HCT116 (cell line): ENCODE measurements at regions not wholly inside any gene's neighbourhood (a gene's known extent, or its start where the extent isn't known, plus 50 kb on each side); places are given as distances from the start of the nearest gene placed in this dataset.

Experiments used
- ATAC-seq: fragments of 200-7000 bp; cut with Tn5 transposase; 2 replicates; pipeline ENCODE4 v1.9.1; 2020; ENCODE audit warnings: mild to moderate bottlenecking, moderate library complexity
- BruUV-seq: library from RNA; stranded (reverse); fragments of 400-500 nt; replicated peaks from 2 replicates; lab custom pipeline; 2021; lab: Mats Ljungman, UMichigan
- CTCF ChIA-PET: fragments of 300-600 bp; sonication (Branson Sonifier 250); formaldehyde crosslinking; loops from one replicate; lab custom pipeline; 2021; ENCODE audit warnings: antibody characterized with exemption; lab: Charles Lee
- POLR2A ChIA-PET: fragments of 300-600, 350-600 bp; sonication (Branson Sonifier 250); formaldehyde crosslinking; loops from one replicate; lab custom pipeline; 2021; ENCODE audit warnings: antibody characterized with exemption; lab: Charles Lee
- RAD21 ChIA-PET, 2 experiments: fragments of 300-600 bp; sonication (Branson Sonifier 250); formaldehyde crosslinking; loops; one replicate each; lab custom pipeline; 2023; ENCODE audit warnings: low total read pairs in 2 of 2; ENCODE audit not compliant: uncharacterized antibody in 2 of 2, unreplicated experiment in 2 of 2, low non-redundant PET in 1 of 2; lab: Charles Lee
- DNase-seq: peaks from one replicate; pipeline ENCODE4 v3.0.0-alpha.2; 2010; ENCODE audit warnings: low read depth, low spot score
- H2AFZ ChIP-seq: fragments of 200-600 bp; shearing (Covaris generic), sonication (generic); 2 replicates; pipeline ENCODE4 v1.6.1; 2017; ENCODE audit warnings: low read depth, mixed run types, mixed read lengths, antibody characterized with exemption, low read length; ENCODE audit not compliant: poor library complexity, severe bottlenecking
- H3K27ac ChIP-seq: 2 replicates; pipeline ENCODE4 v1.5.1; 2012; ENCODE audit warnings: low read depth, low read length
- H3K27me3 ChIP-seq: fragments of 200-600 bp; sonication (generic); 2 replicates; pipeline ENCODE4 v1.6.1; 2016; ENCODE audit warnings: mixed run types, low read length, mixed read lengths; ENCODE audit not compliant: insufficient read depth
- H3K36me3 ChIP-seq, 2 experiments: fragments of 200-500 bp in 1 of 2; fragments of 200-600 bp in 1 of 2; sonication (Bioruptor generic) in 1 of 2; sonication (generic) in 1 of 2; 2 replicates each; pipeline versions ENCODE4 v1.5.1 to v1.6.1; 2014 to 2016; ENCODE audit warnings: low read length in 2 of 2, inconsistent platforms in 1 of 2, mixed read lengths in 1 of 2, mixed run types in 1 of 2; ENCODE audit not compliant: insufficient read depth in 2 of 2, control insufficient read depth in 1 of 2
- H3K4me1 ChIP-seq, 2 experiments: fragments of 200-600 bp in 1 of 2; sonication (generic) in 1 of 2; 2 replicates each; pipeline versions ENCODE4 v1.5.1 to v1.6.1; 2012 to 2017; ENCODE audit warnings: low read length in 2 of 2, inconsistent platforms in 1 of 2, mild to moderate bottlenecking in 1 of 2, mixed read lengths in 1 of 2, mixed run types in 1 of 2, moderate library complexity in 1 of 2; ENCODE audit not compliant: insufficient read depth in 2 of 2, control insufficient read depth in 1 of 2
- H3K4me2 ChIP-seq: fragments of 200-600 bp; sonication (generic); 2 replicates; pipeline ENCODE4 v1.6.1; 2017; ENCODE audit warnings: mixed run types, low read length, mixed read lengths
- H3K4me3 ChIP-seq, 2 experiments: fragments of 200-600 bp in 1 of 2; sonication (generic) in 1 of 2; replicated peaks in 1 of 2; 2 replicates each; pipeline ENCODE4 v1.5.1; 2011 to 2016; ENCODE audit warnings: low read length in 2 of 2, control low read depth in 1 of 2, low read depth in 1 of 2, mild to moderate bottlenecking in 1 of 2, mixed read lengths in 1 of 2, mixed run types in 1 of 2
- H3K79me2 ChIP-seq: fragments of 200-600 bp; sonication (generic); 2 replicates; pipeline ENCODE4 v1.6.1; 2017; ENCODE audit warnings: mild to moderate bottlenecking, mixed run types, low read length, moderate library complexity, mixed read lengths; ENCODE audit not compliant: insufficient read depth
- H3K9ac ChIP-seq: fragments of 200-600 bp; sonication (generic); 2 replicates; pipeline ENCODE4 v1.6.1; 2016; ENCODE audit warnings: low read length, mixed read lengths
- H3K9me2 ChIP-seq: fragments of 200-600 bp; sonication (generic), shearing (Covaris generic); 2 replicates; pipeline ENCODE4 v1.6.1; 2017; ENCODE audit warnings: mixed run types, mild to moderate bottlenecking, moderate library complexity; ENCODE audit not compliant: insufficient read depth
- H3K9me3 ChIP-seq, 2 experiments: fragments of 200-500 bp in 1 of 2; fragments of 200-600 bp in 1 of 2; sonication (Bioruptor generic) in 1 of 2; sonication (generic) in 1 of 2; 2 replicates each; pipeline ENCODE4 v1.6.1; 2014 to 2017; ENCODE audit warnings: low read length in 2 of 2, mixed read lengths in 2 of 2, inconsistent platforms in 1 of 2, low read depth in 1 of 2, mild to moderate bottlenecking in 1 of 2, mixed run types in 1 of 2, moderate library complexity in 1 of 2; ENCODE audit not compliant: control insufficient read depth in 1 of 2, insufficient read depth in 1 of 2
- H4K20me1 ChIP-seq: fragments of 200-600 bp; sonication (generic), shearing (Covaris generic); 2 replicates; pipeline ENCODE4 v1.6.1; 2017; ENCODE audit warnings: mixed run types, mild to moderate bottlenecking, moderate library complexity; ENCODE audit not compliant: insufficient read depth
- CBX3 ChIP-seq: IDR thresholded peaks from 2 replicates; pipeline ENCODE4 v1.6.1; 2012; ENCODE audit warnings: low read depth
- CEBPB ChIP-seq: IDR thresholded peaks from 2 replicates; pipeline ENCODE4 v1.6.1; 2012; ENCODE audit warnings: low read depth
- JUND ChIP-seq: IDR thresholded peaks from 2 replicates; pipeline ENCODE4 v1.6.1; 2012
- RAD21 ChIP-seq: IDR thresholded peaks from 2 replicates; pipeline ENCODE4 v1.6.1; 2012; ENCODE audit warnings: low read depth, mild to moderate bottlenecking
- SRF ChIP-seq: IDR thresholded peaks from 2 replicates; pipeline ENCODE4 v1.6.1; 2012; ENCODE audit warnings: low read depth
- TCF7L2 ChIP-seq: IDR thresholded peaks from 2 replicates; pipeline ENCODE4 v1.7.0; 2011; ENCODE audit warnings: borderline replicate concordance, inconsistent platforms; ENCODE audit not compliant: insufficient read depth, insufficient read length; ENCODE audit errors: extremely low read depth
- intact Hi-C: fragments of 100-400 bp; cut with micrococcal nuclease; formaldehyde crosslinking; loops from 2 replicates; pipeline ENCODE4 v1.10.0; 2022
- TF ChIP-seq, protein P1 (sequence below), 3 experiments: fragments of 200-600 bp in 1 of 3; sonication (generic) in 1 of 3; IDR thresholded peaks in 2 of 3; conservative IDR thresholded peaks in 1 of 3; 2 replicates each; pipeline ENCODE4 v1.5.1; 2012 to 2017; ENCODE audit warnings: low read depth in 2 of 3, low read length in 2 of 3, antibody characterized with exemption in 1 of 3, borderline replicate concordance in 1 of 3, control low read depth in 1 of 3, mild to moderate bottlenecking in 1 of 3, mixed read lengths in 1 of 3, mixed run types in 1 of 3, moderate library complexity in 1 of 3; ENCODE audit not compliant: insufficient read depth in 1 of 3

DNA sequence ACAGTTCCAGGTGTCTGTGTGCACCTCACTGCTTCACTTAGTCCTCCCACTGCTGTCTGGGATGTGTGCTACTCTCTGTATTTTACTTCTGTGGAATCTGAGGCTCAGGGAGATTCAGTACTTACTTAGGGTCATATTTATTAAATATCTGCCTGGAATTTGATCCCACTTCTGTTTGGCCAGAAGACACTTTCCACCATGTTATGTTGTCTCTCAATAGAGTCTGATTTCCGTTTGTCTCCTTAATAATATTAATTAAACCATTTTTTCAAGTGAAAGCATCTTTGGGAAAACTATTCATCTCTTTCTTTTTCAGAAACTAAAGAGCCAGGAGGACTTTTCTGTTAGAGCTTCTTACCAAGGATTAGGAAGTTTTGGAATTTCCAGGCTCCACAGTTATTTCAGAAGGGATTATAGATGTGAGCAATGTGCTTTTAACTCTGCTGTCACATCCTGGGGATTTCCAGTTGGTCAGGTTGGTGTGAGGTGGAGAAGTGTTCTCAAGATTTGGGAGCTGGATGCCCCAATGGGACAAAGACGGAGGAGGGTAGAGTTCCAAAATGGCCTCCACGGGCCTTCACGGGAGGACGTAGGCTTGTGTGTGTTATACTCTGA is 156.8 kb upstream of the RALGAPA2 start (continued):
- TF ChIP-seq, protein P1, sequence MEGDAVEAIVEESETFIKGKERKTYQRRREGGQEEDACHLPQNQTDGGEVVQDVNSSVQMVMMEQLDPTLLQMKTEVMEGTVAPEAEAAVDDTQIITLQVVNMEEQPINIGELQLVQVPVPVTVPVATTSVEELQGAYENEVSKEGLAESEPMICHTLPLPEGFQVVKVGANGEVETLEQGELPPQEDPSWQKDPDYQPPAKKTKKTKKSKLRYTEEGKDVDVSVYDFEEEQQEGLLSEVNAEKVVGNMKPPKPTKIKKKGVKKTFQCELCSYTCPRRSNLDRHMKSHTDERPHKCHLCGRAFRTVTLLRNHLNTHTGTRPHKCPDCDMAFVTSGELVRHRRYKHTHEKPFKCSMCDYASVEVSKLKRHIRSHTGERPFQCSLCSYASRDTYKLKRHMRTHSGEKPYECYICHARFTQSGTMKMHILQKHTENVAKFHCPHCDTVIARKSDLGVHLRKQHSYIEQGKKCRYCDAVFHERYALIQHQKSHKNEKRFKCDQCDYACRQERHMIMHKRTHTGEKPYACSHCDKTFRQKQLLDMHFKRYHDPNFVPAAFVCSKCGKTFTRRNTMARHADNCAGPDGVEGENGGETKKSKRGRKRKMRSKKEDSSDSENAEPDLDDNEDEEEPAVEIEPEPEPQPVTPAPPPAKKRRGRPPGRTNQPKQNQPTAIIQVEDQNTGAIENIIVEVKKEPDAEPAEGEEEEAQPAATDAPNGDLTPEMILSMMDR (IDR thresholded peaks at IDR 0.05 in 2 of 3, conservative IDR thresholded peaks at IDR 0.05 in 1 of 3; ENCODE audit: borderline replicate concordance in 1 of 3, insufficient read depth in 1 of 3, low read depth in 2 of 3, low read length in 2 of 3) = no peak
- TF ChIP-seq JUND (no peak), RAD21 (no peak), TCF7L2 (no peak), CBX3 (no peak), CEBPB (no peak)

- no peak overlapping the region for H3K9ac ChIP-seq
- ChIA-PET POLR2A (interaction anchor here (0.6 kb wide), 1 partner anchor 642 kb away, joined by 4 read pairs; no protein-coding TSS in a partner anchor), CTCF (interaction anchor here (0.8 to 3.0 kb wide), 6 partner anchors 10 to 641 kb away, joined by 3 to 13 read pairs (median 4); no protein-coding TSS in a partner anchor), RAD21 (interaction anchor here in 1 of 2 experiments (0.9 kb wide), 1 partner anchor 184 kb away, joined by 3 read pairs; no protein-coding TSS in a partner anchor)
- H3K27ac ChIP-seq = no peak overlapping the region
- peak; percentile 73 for ATAC-seq
- no peaks in the 10 kb centered on the region for H3K79me2 ChIP-seq
- no peaks in the 10 kb centered on the region for H3K27me3 ChIP-seq
- no peaks in the 10 kb centered on the region for H3K9me3 ChIP-seq
- H3K36me3 ChIP-seq = no peaks in the 10 kb centered on the region
- intact Hi-C loops = loop anchor here (1.0 to 5.0 kb wide), 4 partner anchors 183 to 708 kb away; no protein-coding TSS in a partner anchor
- TF ChIP-seq SRF = no peak
- peak; percentile 64 for TF ChIP-seq RAD21
- TF ChIP-seq, protein P1 (IDR thresholded peaks at IDR 0.05 in 2 of 3, conservative IDR thresholded peaks at IDR 0.05 in 1 of 3; ENCODE audit: borderline replicate concordance in 1 of 3, insufficient read depth in 1 of 3, low read depth in 2 of 3, low read length in 2 of 3) = peak in 2 of 3 experiments; percentile 23 to 50; a peak in 2 of 6 replicates
- BruUV-seq = no TSS peak
- no peaks in the 10 kb centered on the region for H4K20me1 ChIP-seq
- no peaks in the 10 kb centered on the region for H3K9me2 ChIP-seq
- no peak overlapping the region for H3K4me2 ChIP-seq
- no peak for DNase-seq
- no peak overlapping the region for H2AFZ ChIP-seq
- no peak overlapping the region for H3K4me3 ChIP-seq
- H3K4me1 ChIP-seq = no peaks in the 10 kb centered on the region
Measured at GRCh38 chr20:20864351-20865096, 152.1 kb upstream of the RALGAPA2 start.
